Neural crest cell (in vitro differentiated cells): ENCODE measurements at regions not wholly inside any gene's neighbourhood (a gene's known extent, or its start where the extent isn't known, plus 50 kb on each side); places are given as distances from the start of the nearest gene placed in this dataset.

Experiments
- DNase-seq: peaks from one replicate; pipeline ENCODE4 v3.0.0; 2021; ENCODE audit warnings: low read depth, mixed read lengths, low spot score
- H3K27ac Mint-ChIP-seq: one replicate; pipeline ENCODE4 v1.8.0; 2021; ENCODE audit warnings: mild to moderate bottlenecking, mixed read lengths; ENCODE audit not compliant: unreplicated experiment
- H3K27me3 Mint-ChIP-seq: 2 replicates; pipeline ENCODE4 v1.8.0; 2021; ENCODE audit warnings: low read depth, mild to moderate bottlenecking, mixed read lengths
- H3K36me3 Mint-ChIP-seq: 2 replicates; pipeline ENCODE4 v1.8.0; 2021; ENCODE audit warnings: low read depth, mild to moderate bottlenecking, mixed read lengths
- H3K4me1 Mint-ChIP-seq: 2 replicates; pipeline ENCODE4 v1.8.0; 2021; ENCODE audit warnings: mixed read lengths
- H3K4me3 Mint-ChIP-seq: one replicate; pipeline ENCODE4 v1.8.0; 2021; ENCODE audit warnings: mild to moderate bottlenecking, mixed read lengths
- H3K9me3 Mint-ChIP-seq: 2 replicates; pipeline ENCODE4 v1.8.0; 2021; ENCODE audit warnings: mixed read lengths
- TF ChIP-seq, protein P1 (sequence below): fragments of 200-600 bp; sonication (generic); conservative IDR thresholded peaks from 2 replicates; pipeline ENCODE4 v1.5.0; 2021; ENCODE audit warnings: antibody characterized with exemption, mild to moderate bottlenecking

DNA sequence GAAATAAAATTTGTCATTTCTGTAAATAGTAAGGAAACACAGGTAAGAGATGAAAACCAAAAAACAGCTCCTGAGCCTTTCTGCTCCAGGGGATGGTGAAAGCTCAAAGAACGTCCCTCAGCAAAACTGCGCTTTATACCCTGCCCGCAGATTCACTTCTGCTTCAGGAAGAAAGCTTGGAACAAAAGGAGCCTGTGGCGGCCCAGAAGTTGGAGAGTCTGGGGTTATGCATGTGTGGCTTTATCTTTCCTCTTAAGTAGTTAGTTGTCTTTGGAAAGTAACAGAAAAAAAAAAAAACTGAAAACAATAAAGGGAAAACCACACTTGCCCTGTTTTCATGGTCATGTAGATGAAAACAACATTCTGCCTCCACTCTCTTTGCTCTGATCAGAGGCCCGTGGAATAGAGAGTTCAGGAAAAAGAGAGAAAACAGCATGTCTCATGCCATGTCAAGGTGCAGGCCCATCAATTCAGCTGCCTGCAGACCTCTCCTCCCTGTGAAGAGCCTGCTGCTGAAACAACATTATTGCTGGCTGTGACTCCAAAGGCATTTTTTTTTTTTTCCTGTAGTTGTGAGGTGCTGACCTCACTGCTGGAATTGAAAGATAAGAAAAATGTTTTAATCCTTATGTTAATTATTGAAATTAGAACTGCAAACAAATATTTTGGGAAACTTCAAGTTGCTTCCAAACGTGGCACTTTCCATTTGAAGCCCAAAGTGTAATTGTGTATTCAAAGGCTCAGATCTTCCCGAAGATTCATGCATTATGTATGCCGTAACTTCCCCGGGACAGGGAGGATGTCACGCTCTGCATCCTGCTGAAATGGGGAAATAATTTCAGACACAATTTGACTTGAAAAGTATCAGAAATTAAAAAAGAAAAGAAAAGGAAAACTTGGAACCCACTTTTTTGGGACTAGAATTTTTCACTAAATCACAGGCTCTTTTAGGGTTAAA, 108.4 kb upstream of the ZNF385D start:
- TF ChIP-seq, protein P1, sequence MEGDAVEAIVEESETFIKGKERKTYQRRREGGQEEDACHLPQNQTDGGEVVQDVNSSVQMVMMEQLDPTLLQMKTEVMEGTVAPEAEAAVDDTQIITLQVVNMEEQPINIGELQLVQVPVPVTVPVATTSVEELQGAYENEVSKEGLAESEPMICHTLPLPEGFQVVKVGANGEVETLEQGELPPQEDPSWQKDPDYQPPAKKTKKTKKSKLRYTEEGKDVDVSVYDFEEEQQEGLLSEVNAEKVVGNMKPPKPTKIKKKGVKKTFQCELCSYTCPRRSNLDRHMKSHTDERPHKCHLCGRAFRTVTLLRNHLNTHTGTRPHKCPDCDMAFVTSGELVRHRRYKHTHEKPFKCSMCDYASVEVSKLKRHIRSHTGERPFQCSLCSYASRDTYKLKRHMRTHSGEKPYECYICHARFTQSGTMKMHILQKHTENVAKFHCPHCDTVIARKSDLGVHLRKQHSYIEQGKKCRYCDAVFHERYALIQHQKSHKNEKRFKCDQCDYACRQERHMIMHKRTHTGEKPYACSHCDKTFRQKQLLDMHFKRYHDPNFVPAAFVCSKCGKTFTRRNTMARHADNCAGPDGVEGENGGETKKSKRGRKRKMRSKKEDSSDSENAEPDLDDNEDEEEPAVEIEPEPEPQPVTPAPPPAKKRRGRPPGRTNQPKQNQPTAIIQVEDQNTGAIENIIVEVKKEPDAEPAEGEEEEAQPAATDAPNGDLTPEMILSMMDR = no peak
- H3K36me3 Mint-ChIP-seq = no peaks in the 10 kb centered on the region
- peaks cover 13% of the 10 kb centered on the region for H3K4me1 Mint-ChIP-seq
- H3K4me3 Mint-ChIP-seq = no peak overlapping the region
- no peak overlapping the region for H3K27ac Mint-ChIP-seq
- DNase-seq = no peak
- no peaks in the 10 kb centered on the region for H3K9me3 Mint-ChIP-seq
- H3K27me3 Mint-ChIP-seq = no peaks in the 10 kb centered on the region

DNA sequence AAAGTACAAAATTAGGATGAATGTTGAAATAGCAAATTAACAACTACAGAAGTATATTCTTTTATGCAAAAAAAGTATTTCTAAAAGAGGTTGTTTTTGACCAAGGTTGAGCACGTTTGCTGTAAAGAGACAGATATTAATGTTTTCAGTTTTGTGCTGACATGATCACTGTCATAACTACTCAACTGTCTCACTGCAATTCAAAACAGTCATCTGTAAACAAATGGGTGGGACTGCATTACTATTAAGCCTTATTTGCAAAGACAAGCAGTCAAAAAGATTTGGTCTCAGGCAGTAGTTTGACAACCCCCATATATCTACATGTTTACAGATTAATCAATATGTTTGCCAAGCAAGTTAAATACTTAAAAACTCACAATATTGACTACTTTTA, 109.1 kb upstream of the ZNF385D start:
- Mint-ChIP-seq H3K4me3 (no peak overlapping the region), H3K27me3 (no peaks in the 10 kb centered on the region), H3K9me3 (no peaks in the 10 kb centered on the region), H3K36me3 (no peaks in the 10 kb centered on the region), H3K27ac (no peak overlapping the region), H3K4me1 (peaks cover 13% of the 10 kb centered on the region)
- TF ChIP-seq, protein P1 = no peak
- no peak for DNase-seq

DNA sequence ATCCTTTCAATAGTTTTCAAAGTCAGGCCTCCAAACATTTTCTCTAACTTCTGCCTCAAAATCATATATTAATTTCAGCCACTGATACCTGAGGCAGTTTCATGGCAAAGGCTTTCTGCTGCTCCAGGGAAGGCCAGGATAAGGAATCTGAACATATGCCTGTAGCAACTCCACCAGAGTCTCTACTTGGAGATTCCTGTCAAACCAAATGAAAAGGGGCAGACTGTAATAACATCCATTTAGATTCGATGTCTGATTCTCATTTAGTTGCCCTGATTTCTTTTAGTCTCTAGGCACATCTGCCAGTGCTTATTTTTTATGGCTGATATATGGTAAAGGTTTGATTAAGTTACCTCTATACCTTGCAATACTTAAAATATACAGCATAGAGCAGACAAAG, 109.6 kb upstream of the ZNF385D start:
- DNase-seq = no peak
- TF ChIP-seq, protein P1 = no peak
- H3K4me1 Mint-ChIP-seq = peaks cover 13% of the 10 kb centered on the region
- no peaks in the 10 kb centered on the region for H3K36me3 Mint-ChIP-seq
- H3K4me3 Mint-ChIP-seq = no peak overlapping the region
- H3K9me3 Mint-ChIP-seq = no peaks in the 10 kb centered on the region
- no peaks in the 10 kb centered on the region for H3K27me3 Mint-ChIP-seq
- H3K27ac Mint-ChIP-seq = no peak overlapping the region

DNA sequence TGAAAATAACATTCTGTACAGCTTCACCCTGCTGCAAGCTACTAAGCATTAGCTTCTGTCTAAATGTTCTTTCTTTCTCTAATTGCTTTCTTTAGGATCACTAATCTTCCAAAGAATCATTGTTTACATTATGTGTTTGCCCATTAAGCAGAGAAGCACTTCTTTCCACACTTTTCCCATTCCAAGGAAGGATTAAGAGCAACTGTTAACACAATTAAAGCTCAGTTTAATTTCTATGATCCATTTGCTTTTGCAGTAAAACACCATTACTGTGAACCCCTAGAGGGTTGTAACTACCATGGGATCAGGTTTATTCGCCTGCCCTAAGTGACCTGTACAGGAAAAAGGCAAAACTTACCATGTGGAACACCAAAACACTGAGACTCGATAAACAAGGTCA, 125.8 kb upstream of the ZNF385D start:
- peaks cover 5% of the 10 kb centered on the region for H3K9me3 Mint-ChIP-seq
- no peak overlapping the region for H3K4me3 Mint-ChIP-seq
- no peaks in the 10 kb centered on the region for H3K27me3 Mint-ChIP-seq
- peaks cover 2% of the 10 kb centered on the region for H3K36me3 Mint-ChIP-seq
- TF ChIP-seq, protein P1 = no peak
- no peak overlapping the region for H3K27ac Mint-ChIP-seq
- no peaks in the 10 kb centered on the region for H3K4me1 Mint-ChIP-seq
- DNase-seq = no peak

DNA sequence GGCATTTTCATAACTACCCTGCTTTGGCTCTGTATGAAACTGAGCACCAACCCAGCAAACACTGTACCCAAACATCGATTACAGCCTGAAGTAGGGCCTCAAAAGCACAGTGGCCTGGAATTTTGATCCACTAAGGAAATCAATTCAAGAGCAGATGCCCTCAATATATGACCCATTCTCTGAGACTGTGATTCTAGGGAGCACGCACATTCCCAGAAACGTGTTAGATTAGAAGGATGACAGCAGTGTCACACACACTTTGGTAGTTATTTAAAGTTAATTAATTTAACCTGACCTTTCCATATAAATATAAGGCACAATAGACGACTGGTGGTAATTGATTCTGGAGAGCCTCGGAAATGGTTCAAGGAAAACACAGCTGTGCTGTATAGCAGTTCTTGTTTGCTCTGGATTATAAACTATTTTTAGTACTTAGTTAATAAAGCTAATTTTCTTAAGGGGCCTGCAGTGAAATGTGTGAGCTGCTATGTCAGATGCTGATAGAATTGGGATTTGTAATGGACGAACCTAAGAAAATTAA, 126.3 kb upstream of the ZNF385D start:
- TF ChIP-seq, protein P1 = no peak
- no peak overlapping the region for H3K4me3 Mint-ChIP-seq
- no peak for DNase-seq
- no peaks in the 10 kb centered on the region for H3K4me1 Mint-ChIP-seq
- peaks cover 5% of the 10 kb centered on the region for H3K9me3 Mint-ChIP-seq
- no peak overlapping the region for H3K27ac Mint-ChIP-seq
- H3K36me3 Mint-ChIP-seq = peaks cover 2% of the 10 kb centered on the region
- H3K27me3 Mint-ChIP-seq = no peaks in the 10 kb centered on the region
